ENCODE measurements at regions not wholly inside any gene's neighbourhood (a gene's known extent, or its start where the extent isn't known, plus 50 kb on each side); places are given as distances from the start of the nearest gene placed in this dataset.
A peak's percentile ranks its signal among the peaks of the same experiment; 100 is the strongest.

- Histone ChIP-seq H3K36me3 (no peaks in the 10 kb centered on the region), H3K27ac (no peak overlapping the region), H3K4me3 (no peak overlapping the region), H3K9me3 (no peaks in the 10 kb centered on the region), H3K4me1 (peaks cover 0 to 13% (median 0%) of the 10 kb centered on the region in 4 donors), H3K27me3 (no peaks in the 10 kb centered on the region)
- TF ChIP-seq CTCF (IDR thresholded peaks at IDR 0.05): no peak
- intact Hi-C loops (cut with DNase I; ENCODE audit: low total_unique reads): loop anchor here (10.0 kb wide), 2 partner anchors 1286 to 1666 kb away; no protein-coding TSS in a partner anchor
- DNase-seq: no peak
These were observed 52.5 kb upstream of the PLEKHG7 start for GRCh38 chr12:92650228-92650822.

GRCh38 chr12:92649511-92650227 is 53.1 kb upstream of the PLEKHG7 start:
- Histone ChIP-seq H3K9me3 (no peaks in the 10 kb centered on the region), H3K27ac (no peak overlapping the region), H3K4me3 (no peak overlapping the region), H3K36me3 (no peaks in the 10 kb centered on the region), H3K4me1 (peaks cover 0 to 9% (median 0%) of the 10 kb centered on the region in 4 donors), H3K27me3 (no peaks in the 10 kb centered on the region)
- intact Hi-C loops (cut with DNase I; ENCODE audit: low total_unique reads): loop anchor here (10.0 kb wide), 2 partner anchors 1285 to 1665 kb away; no protein-coding TSS in a partner anchor
- peak; percentile 71 to 79 for TF ChIP-seq CTCF (IDR thresholded peaks at IDR 0.05)
- peak in 1 of 2 donors; percentile 37 for DNase-seq

- Histone ChIP-seq H3K9me3 (no peaks in the 10 kb centered on the region), H3K4me1 (peaks cover 0 to 8% (median 0%) of the 10 kb centered on the region in 4 donors), H3K27me3 (no peaks in the 10 kb centered on the region), H3K4me3 (no peak overlapping the region), H3K36me3 (no peaks in the 10 kb centered on the region), H3K27ac (no peak overlapping the region)
- no peak for DNase-seq
- intact Hi-C loops (cut with DNase I; ENCODE audit: low total_unique reads): no loop called here
- TF ChIP-seq CTCF (IDR thresholded peaks at IDR 0.05): no peak
These were observed 54.4 kb upstream of the PLEKHG7 start for GRCh38 chr12:92648242-92649031.

- DNase-seq: no peak
- Histone ChIP-seq H3K4me3 (no peak overlapping the region), H3K36me3 (no peaks in the 10 kb centered on the region), H3K27me3 (no peaks in the 10 kb centered on the region), H3K9me3 (no peaks in the 10 kb centered on the region), H3K4me1 (no peaks in the 10 kb centered on the region), H3K27ac (no peak overlapping the region)
- intact Hi-C loops (cut with DNase I; ENCODE audit: low total_unique reads): no loop called here
- TF ChIP-seq CTCF (IDR thresholded peaks at IDR 0.05): no peak
These were observed 61.5 kb upstream of the PLEKHG7 start for GRCh38 chr12:92641291-92641690.

DNA sequence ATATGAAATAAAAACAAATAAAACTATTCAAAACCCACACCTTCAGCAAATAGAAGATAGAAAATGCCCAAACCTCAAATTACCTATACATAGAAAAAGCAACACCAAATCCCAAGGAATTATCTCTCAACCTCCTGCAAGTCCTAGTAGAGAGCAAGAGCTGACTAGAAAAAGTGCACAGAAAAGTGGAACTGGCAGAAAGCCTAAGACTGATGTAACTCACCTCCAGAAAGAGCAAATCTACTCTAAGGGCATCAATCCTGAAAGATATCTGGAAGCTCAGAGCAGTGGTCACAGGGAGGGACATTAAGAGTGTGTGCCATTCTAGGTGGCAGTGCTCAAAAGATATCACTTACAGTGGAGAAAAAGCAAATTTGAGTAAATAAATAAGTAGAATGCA is 62.1 kb upstream of the PLEKHG7 start:
- no peak for TF ChIP-seq CTCF (IDR thresholded peaks at IDR 0.05)
- H3K27ac ChIP-seq: no peak overlapping the region
- no peaks in the 10 kb centered on the region for H3K27me3 ChIP-seq
- DNase-seq: no peak
- H3K9me3 ChIP-seq: no peaks in the 10 kb centered on the region
- H3K4me3 ChIP-seq: no peak overlapping the region
- H3K36me3 ChIP-seq: no peaks in the 10 kb centered on the region
- no peaks in the 10 kb centered on the region for H3K4me1 ChIP-seq
- intact Hi-C loops (cut with DNase I; ENCODE audit: low total_unique reads): no loop called here
